K562 (cell line): ENCODE measurements at regions not wholly inside any gene's neighbourhood (a gene's known extent, or its start where the extent isn't known, plus 50 kb on each side); places are given as distances from the start of the nearest gene placed in this dataset.
"Not testable (repeated sequence)": the region's sequence is repeated elsewhere in the genome, so short reads cannot be mapped to it uniquely, and the experiment has no call there.

Source experiments
- ATAC-seq: fragments of 200-7000 bp; cut with Tn5 transposase; 3 replicates; pipeline ENCODE4 v1.9.1; 2020; ENCODE audit warnings: moderate library complexity
- BruUV-seq: library from RNA; stranded (reverse); fragments of 400-500 nt; replicated peaks from 2 replicates; lab custom pipeline; 2021; lab: Mats Ljungman, UMichigan
- CTCF ChIA-PET: fragments of 300-600 bp; formaldehyde crosslinking; extraction: SDS; loops from one replicate; lab custom pipeline; 2021; ENCODE audit warnings: low intra/inter-chr PET ratio; lab: Yijun Ruan, JAX
- POLR2A ChIA-PET: fragments of 300-600, 350-650 bp; sonication (Branson Sonifier 250); formaldehyde crosslinking; extraction: SDS; loops from one replicate; lab custom pipeline; 2021; ENCODE audit warnings: antibody characterized with exemption, inconsistent platforms; lab: Yijun Ruan, JAX
- DNase-seq, 4 experiments: peaks; one replicate each; pipeline versions ENCODE4 v3.0.0 to v3.0.0-alpha.2; 2011 to 2018; ENCODE audit warnings: low spot score in 3 of 4, mixed read lengths in 3 of 4; ENCODE audit errors: extremely low read depth in 1 of 4
- FAIRE-seq: peaks from 2 replicates; lab custom pipeline; 2011; peaks lifted over from hg19 to GRCh38; lab: Jason Lieb, UNC
- H2AFZ ChIP-seq: 2 replicates; pipeline ENCODE4 v1.6.0; 2011; ENCODE audit warnings: low read depth, low read length, control low read depth, inconsistent platforms
- H3K27ac ChIP-seq: fragments of 200-600 bp; 3 replicates; pipeline ENCODE4 v1.8.0; 2011; ENCODE audit warnings: low read depth, mild to moderate bottlenecking, control low read depth, inconsistent platforms, low read length, moderate library complexity, mixed read lengths; ENCODE audit errors: extremely low read depth
- H3K27me3 ChIP-seq, 2 experiments: fragments of 300-600 bp in 1 of 2; 2 replicates in 1 of 2; 3 replicates in 1 of 2; pipeline versions ENCODE4 v1.6.0 to v1.8.0; 2011; ENCODE audit warnings: inconsistent platforms in 2 of 2, low read length in 2 of 2, mild to moderate bottlenecking in 1 of 2, mixed read lengths in 1 of 2, moderate library complexity in 1 of 2; ENCODE audit not compliant: control insufficient read depth in 2 of 2, insufficient read depth in 2 of 2
- H3K36me3 ChIP-seq: fragments of 300-600 bp; 3 replicates; pipeline ENCODE4 v1.8.0; 2011; ENCODE audit warnings: mild to moderate bottlenecking, low read length, inconsistent platforms; ENCODE audit not compliant: control insufficient read depth, insufficient read depth
- H3K4me1 ChIP-seq, 2 experiments: fragments of 200-600 bp in 1 of 2; replicated peaks in 1 of 2; 2 replicates in 1 of 2; 3 replicates in 1 of 2; pipeline versions ENCODE4 v1.5.1 to v1.8.0; 2011; ENCODE audit warnings: inconsistent platforms in 2 of 2, low read length in 2 of 2, mild to moderate bottlenecking in 1 of 2, mixed read lengths in 1 of 2, moderate library complexity in 1 of 2; ENCODE audit not compliant: control insufficient read depth in 2 of 2, insufficient read depth in 2 of 2
- H3K4me2 ChIP-seq: 2 replicates; pipeline ENCODE4 v1.6.1; 2011; ENCODE audit warnings: low read length, control low read depth, inconsistent platforms, mixed read lengths; ENCODE audit not compliant: insufficient read depth
- H3K4me3 ChIP-seq: fragments of 200-600 bp; sonication (generic), shearing (Covaris generic); 2 replicates; pipeline ENCODE4 v1.5.1; 2016; ENCODE audit warnings: control low read depth, inconsistent platforms
- H3K79me2 ChIP-seq: fragments of 200-600 bp; 3 replicates; pipeline ENCODE4 v1.8.0; 2011; ENCODE audit warnings: low read length, inconsistent platforms; ENCODE audit not compliant: control insufficient read depth, insufficient read depth
- H3K9ac ChIP-seq, 2 experiments: 2 replicates each; pipeline versions ENCODE4 v1.6.0 to v1.6.1; 2011; ENCODE audit warnings: low read depth in 2 of 2, low read length in 2 of 2, control low read depth in 1 of 2, inconsistent platforms in 1 of 2, mild to moderate bottlenecking in 1 of 2, mixed read lengths in 1 of 2; ENCODE audit not compliant: insufficient read depth in 1 of 2
- H3K9me1 ChIP-seq: one replicate; pipeline ENCODE4 v1.6.0; 2011; ENCODE audit warnings: inconsistent platforms, mild to moderate bottlenecking, low read length, moderate library complexity; ENCODE audit not compliant: control insufficient read depth, insufficient read depth
- H3K9me3 ChIP-seq: replicated peaks from 2 replicates; pipeline ENCODE4 v1.5.1; 2011; ENCODE audit warnings: low read depth, low read length, inconsistent platforms; ENCODE audit not compliant: control insufficient read depth, insufficient read depth
- H4K20me1 ChIP-seq: replicated peaks from 2 replicates; pipeline ENCODE4 v1.6.1; 2011; ENCODE audit warnings: low read length, inconsistent platforms, mixed read lengths; ENCODE audit not compliant: control insufficient read depth, insufficient read depth
- WGBS: fragments of 100-300 bp; shearing (Covaris generic); methylation state at CpG from one replicate; pipeline ENCODE4 v1.1.6; 2016; ENCODE audit warnings: low coverage, mixed read lengths; ENCODE audit not compliant: insufficient coverage; ENCODE audit errors: missing lambda C conversion rate; 5-methylcytosine and 5-hydroxymethylcytosine counted together
- in situ Hi-C: fragments of 300-500 bp; cut with MboI; formaldehyde crosslinking; loops from 4 replicates; pipeline ENCODE4 v1.15.0; 2018; ENCODE audit warnings: inconsistent platforms, mixed read lengths
- intact Hi-C: fragments of 100-400 bp; cut with micrococcal nuclease; formaldehyde crosslinking; loops from 2 replicates; pipeline ENCODE4 v1.14.2; 2022

- H3K27me3 ChIP-seq, H3K9me3 ChIP-seq, intact Hi-C loops, in situ Hi-C loops, H3K27ac ChIP-seq, DNase-seq, H3K79me2 ChIP-seq, H3K4me2 ChIP-seq, H3K9me1 ChIP-seq, H2AFZ ChIP-seq, H4K20me1 ChIP-seq, POLR2A ChIA-PET, FAIRE-seq, CTCF ChIA-PET, BruUV-seq, H3K4me1 ChIP-seq, H3K4me3 ChIP-seq, H3K36me3 ChIP-seq, H3K9ac ChIP-seq: not testable (repeated sequence)
- WGBS = no CpG with 5 or more reads among the region's 5 CpGs
- ATAC-seq = peak; percentile 56; the same call in 1 of the 3 replicates
These were observed 100.3 kb downstream of the TMEM121 start for GRCh38 chr14:105626651-105627050.

- H2AFZ ChIP-seq, H3K27ac ChIP-seq, H3K4me1 ChIP-seq, H4K20me1 ChIP-seq, H3K4me2 ChIP-seq, H3K4me3 ChIP-seq, H3K79me2 ChIP-seq, H3K9me1 ChIP-seq, CTCF ChIA-PET, DNase-seq, intact Hi-C loops, in situ Hi-C loops, H3K27me3 ChIP-seq, FAIRE-seq, ATAC-seq, H3K36me3 ChIP-seq, H3K9me3 ChIP-seq, BruUV-seq, H3K9ac ChIP-seq: not testable (repeated sequence)
- no CpG with 5 or more reads among the region's 6 CpGs for WGBS
- POLR2A ChIA-PET = interaction anchor here (0.6 kb wide), 1 partner anchor 19 kb away, joined by 3 read pairs; no protein-coding TSS in a partner anchor
These were observed 100.9 kb downstream of the TMEM121 start for GRCh38 chr14:105627287-105627686.
